HFFc6 (cell line): ENCODE measurements at regions not wholly inside any gene's neighbourhood (a gene's known extent, or its start where the extent isn't known, plus 50 kb on each side); places are given as distances from the start of the nearest gene placed in this dataset.

Source experiments
- DNase-seq: peaks from one replicate; pipeline ENCODE4 v3.0.0-alpha.2; 2018
- H3K27ac Mint-ChIP-seq: 2 replicates; pipeline ENCODE4 v1.8.0; 2020; ENCODE audit warnings: mild to moderate bottlenecking, mixed read lengths
- H3K27me3 Mint-ChIP-seq: 2 replicates; pipeline ENCODE4 v1.8.0; 2021; ENCODE audit warnings: mild to moderate bottlenecking, moderate library complexity, mixed read lengths; ENCODE audit not compliant: insufficient read depth
- H3K36me3 Mint-ChIP-seq: 2 replicates; pipeline ENCODE4 v1.8.0; 2021; ENCODE audit warnings: low read depth, mixed read lengths
- H3K4me1 Mint-ChIP-seq: 2 replicates; pipeline ENCODE4 v1.8.0; 2020; ENCODE audit warnings: low read depth, mixed read lengths
- H3K4me3 Mint-ChIP-seq: 2 replicates; pipeline ENCODE4 v1.8.0; 2020; ENCODE audit warnings: mild to moderate bottlenecking, moderate library complexity, mixed read lengths
- H3K9me3 Mint-ChIP-seq: 2 replicates; pipeline ENCODE4 v1.8.0; 2020; ENCODE audit warnings: mild to moderate bottlenecking, mixed read lengths
- CTCF ChIP-seq: fragments of 200-600 bp; sonication (generic); IDR thresholded peaks from 2 replicates; pipeline ENCODE4 v1.5.0; 2021; ENCODE audit warnings: antibody characterized with exemption, mild to moderate bottlenecking

GRCh38 chr10:64537112-64537511, 1015.9 kb downstream of the REEP3 start:
- no peak for TF ChIP-seq CTCF
- Mint-ChIP-seq H3K4me1 (no peaks in the 10 kb centered on the region), H3K27ac (no peak overlapping the region), H3K4me3 (no peak overlapping the region), H3K27me3 (no peaks in the 10 kb centered on the region), H3K9me3 (peaks cover 33% of the 10 kb centered on the region), H3K36me3 (no peaks in the 10 kb centered on the region)
- no peak for DNase-seq

- H3K9me3 Mint-ChIP-seq, result peaks cover 34% of the 10 kb centered on the region
- H3K27ac Mint-ChIP-seq, result no peak overlapping the region
Observed at GRCh38 chr10:64537928-64538327, 1016.7 kb downstream of the REEP3 start.

GRCh38 chr10:64546073-64546472, 1024.9 kb downstream of the REEP3 start:
- peaks cover 3% of the 10 kb centered on the region; the same call in 1 of the 2 replicates for H3K27me3 Mint-ChIP-seq
- no peaks in the 10 kb centered on the region for H3K36me3 Mint-ChIP-seq
- H3K4me3 Mint-ChIP-seq, result no peak overlapping the region
- H3K9me3 Mint-ChIP-seq, result peaks cover 35% of the 10 kb centered on the region
- no peaks in the 10 kb centered on the region for H3K4me1 Mint-ChIP-seq
- TF ChIP-seq CTCF, result no peak
- H3K27ac Mint-ChIP-seq, result no peak overlapping the region
- no peak for DNase-seq

More at GRCh38 chr10:64537928-64538327, 1016.7 kb downstream of the REEP3 start:
- Mint-ChIP-seq H3K4me3 (no peak overlapping the region), H3K4me1 (no peaks in the 10 kb centered on the region), H3K36me3 (no peaks in the 10 kb centered on the region), H3K27me3 (no peaks in the 10 kb centered on the region)
- no peak for DNase-seq
- TF ChIP-seq CTCF, result no peak

GRCh38 chr10:64547168-64547567, 1026.0 kb downstream of the REEP3 start:
- Mint-ChIP-seq H3K36me3 (no peaks in the 10 kb centered on the region), H3K27me3 (peaks cover 3% of the 10 kb centered on the region; the same call in 1 of the 2 replicates), H3K27ac (no peak overlapping the region), H3K4me3 (no peak overlapping the region), H3K4me1 (no peaks in the 10 kb centered on the region), H3K9me3 (peaks cover 40% of the 10 kb centered on the region)
- TF ChIP-seq CTCF, result no peak
- no peak for DNase-seq

- H3K27me3 Mint-ChIP-seq, result no peaks in the 10 kb centered on the region; the same call in 1 of the 2 replicates
- DNase-seq, result no peak
Observed at GRCh38 chr10:64555666-64556065, 1034.5 kb downstream of the REEP3 start.

More at GRCh38 chr10:64555666-64556065, 1034.5 kb downstream of the REEP3 start:
- no peak overlapping the region for H3K4me3 Mint-ChIP-seq
- no peaks in the 10 kb centered on the region for H3K4me1 Mint-ChIP-seq
- peaks cover 23% of the 10 kb centered on the region for H3K9me3 Mint-ChIP-seq
- no peak for TF ChIP-seq CTCF
- H3K27ac Mint-ChIP-seq, result no peak overlapping the region
- H3K36me3 Mint-ChIP-seq, result no peaks in the 10 kb centered on the region
